Keratinocyte (primary cell): ENCODE measurements at regions not wholly inside any gene's neighbourhood (a gene's known extent, or its start where the extent isn't known, plus 50 kb on each side); places are given as distances from the start of the nearest gene placed in this dataset.

Experiments used
- DNase-seq: peaks from one replicate; pipeline ENCODE4 v3.0.0-alpha.2; 2011; ENCODE audit warnings: low read depth, missing footprints, low spot score
- FAIRE-seq: peaks from 2 replicates; lab custom pipeline; 2011; peaks lifted over from hg19 to GRCh38; lab: Jason Lieb, UNC
- H2AFZ ChIP-seq: 2 replicates; pipeline ENCODE4 v1.6.0; 2012; ENCODE audit warnings: low read length, control low read depth, inconsistent platforms; ENCODE audit not compliant: control insufficient read depth
- H3K27ac ChIP-seq: 2 replicates; pipeline ENCODE4 v1.5.1; 2011; ENCODE audit warnings: low read length; ENCODE audit not compliant: control insufficient read depth, insufficient read depth
- H3K27me3 ChIP-seq: 3 replicates; pipeline ENCODE4 v1.6.0; 2011; ENCODE audit warnings: low read length; ENCODE audit not compliant: control insufficient read depth, insufficient read depth; ENCODE audit errors: extremely low read depth
- H3K36me3 ChIP-seq, 2 experiments: 2 replicates in 1 of 2; 3 replicates in 1 of 2; pipeline ENCODE4 v1.5.1; 2011; ENCODE audit warnings: low read length in 2 of 2, mild to moderate bottlenecking in 1 of 2; ENCODE audit not compliant: control insufficient read depth in 2 of 2, insufficient read depth in 2 of 2; ENCODE audit errors: extremely low read depth in 1 of 2
- H3K4me1 ChIP-seq: 3 replicates; pipeline ENCODE4 v1.5.1; 2011; ENCODE audit warnings: low read length; ENCODE audit not compliant: control insufficient read depth, insufficient read depth; ENCODE audit errors: extremely low read depth
- H3K4me2 ChIP-seq: 3 replicates; pipeline ENCODE4 v1.6.0; 2011; ENCODE audit warnings: low read depth, low read length; ENCODE audit not compliant: control insufficient read depth, insufficient read depth; ENCODE audit errors: extremely low read depth
- H3K4me3 ChIP-seq, 3 experiments: fragments of 200-600 bp in 1 of 3; sonication (generic) in 1 of 3; 2 replicates in 2 of 3; 3 replicates in 1 of 3; pipeline ENCODE4 v1.5.1; 2011 to 2016; ENCODE audit warnings: low read length in 3 of 3, mild to moderate bottlenecking in 3 of 3, control low read depth in 2 of 3, inconsistent platforms in 1 of 3, low read depth in 1 of 3, mixed read lengths in 1 of 3, mixed run types in 1 of 3, moderate library complexity in 1 of 3; ENCODE audit not compliant: control insufficient read depth in 2 of 3, insufficient read depth in 2 of 3; ENCODE audit errors: extremely low read depth in 1 of 3
- H3K79me2 ChIP-seq: 2 replicates; pipeline ENCODE4 v1.6.0; 2012; ENCODE audit warnings: low read length; ENCODE audit not compliant: control insufficient read depth, insufficient read depth
- H3K9ac ChIP-seq: 3 replicates; pipeline ENCODE4 v1.6.0; 2011; ENCODE audit warnings: low read length; ENCODE audit not compliant: control insufficient read depth, insufficient read depth; ENCODE audit errors: extremely low read depth
- H3K9me1 ChIP-seq: 3 replicates; pipeline ENCODE4 v1.6.0; 2011; ENCODE audit warnings: low read length; ENCODE audit not compliant: control insufficient read depth, insufficient read depth; ENCODE audit errors: extremely low read depth
- H3K9me3 ChIP-seq: 2 replicates; pipeline ENCODE4 v1.5.1; 2012; ENCODE audit warnings: low read depth, low read length; ENCODE audit not compliant: control insufficient read depth
- H4K20me1 ChIP-seq: 3 replicates; pipeline ENCODE4 v1.6.0; 2011; ENCODE audit warnings: low read length; ENCODE audit not compliant: control insufficient read depth, insufficient read depth; ENCODE audit errors: extremely low read depth
- CTCF ChIP-seq, 3 experiments: IDR thresholded peaks in 1 of 3; conservative IDR thresholded peaks in 1 of 3; optimal IDR thresholded peaks in 1 of 3; 2 replicates in 2 of 3; 3 replicates in 1 of 3; pipeline versions ENCODE3 to v1.5.1; 2011; ENCODE audit warnings: low read length in 3 of 3, mild to moderate bottlenecking in 3 of 3, moderate library complexity in 2 of 3, control low read depth in 1 of 3, inconsistent platforms in 1 of 3; ENCODE audit not compliant: insufficient read depth in 2 of 3; ENCODE audit errors: extremely low read depth in 1 of 3
- EZH2 ChIP-seq: IDR thresholded peaks from one replicate; pipeline ENCODE4 v1.6.1; 2012; ENCODE audit warnings: inconsistent platforms, mild to moderate bottlenecking, low read length, moderate library complexity
- dilution Hi-C: fragments of 300-500 bp; cut with MboI; formaldehyde crosslinking; loops from one replicate; pipeline ENCODE4 v1.7.0; 2020; ENCODE audit warnings: low sequenced_read_pairs; ENCODE audit not compliant: extremely low pct_ligation_motif_present

DNA sequence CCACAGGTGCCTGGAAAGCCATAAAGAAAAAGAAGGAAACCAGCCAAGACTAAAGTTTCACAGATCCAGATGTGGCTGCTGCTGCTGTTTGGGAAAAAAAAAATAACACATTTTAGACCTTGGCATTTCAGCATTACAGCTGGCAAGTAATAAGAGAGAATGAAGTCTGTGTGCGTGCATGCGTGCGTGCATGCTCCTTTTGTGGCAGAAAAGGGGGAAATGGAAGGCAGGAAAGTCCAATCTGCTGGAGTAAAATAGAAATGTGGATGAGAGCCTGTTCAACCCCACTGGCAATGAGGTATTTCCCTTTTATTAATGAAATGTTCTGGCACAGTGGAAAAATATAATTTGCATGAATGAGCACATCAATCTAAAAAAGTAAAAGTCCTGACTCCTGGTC is 137.0 kb upstream of the SEMA3A start:
- FAIRE-seq = no peak
- no peaks in the 10 kb centered on the region for H3K36me3 ChIP-seq
- no peaks in the 10 kb centered on the region for H3K9me3 ChIP-seq
- dilution Hi-C loops = no loop called here
- H3K4me3 ChIP-seq = no peak overlapping the region
- no peaks in the 10 kb centered on the region for H3K4me1 ChIP-seq
- no peak overlapping the region for H2AFZ ChIP-seq
- H3K9me1 ChIP-seq = no peaks in the 10 kb centered on the region
- no peak overlapping the region for H3K4me2 ChIP-seq
- H3K9ac ChIP-seq = no peak overlapping the region
- DNase-seq = no peak
- no peaks in the 10 kb centered on the region for H3K27me3 ChIP-seq
- TF ChIP-seq CTCF (optimal IDR thresholded peaks at IDR 0.05 in 1 of 3, IDR thresholded peaks at IDR 0.05 in 1 of 3, conservative IDR thresholded peaks at IDR 0.05 in 1 of 3; ENCODE audit: extremely low read depth in 1 of 3, insufficient read depth in 2 of 3, low read length in 3 of 3) (no peak), EZH2 (no peak)
- H3K79me2 ChIP-seq = no peaks in the 10 kb centered on the region
- H3K27ac ChIP-seq = no peak overlapping the region
- no peaks in the 10 kb centered on the region for H4K20me1 ChIP-seq

GRCh38 chr7:84328571-84328970 is 134.0 kb upstream of the SEMA3A start:
- dilution Hi-C loops = no loop called here
- no peak overlapping the region for H3K4me2 ChIP-seq
- TF ChIP-seq EZH2 (no peak), CTCF (optimal IDR thresholded peaks at IDR 0.05 in 1 of 3, IDR thresholded peaks at IDR 0.05 in 1 of 3, conservative IDR thresholded peaks at IDR 0.05 in 1 of 3; ENCODE audit: extremely low read depth in 1 of 3, insufficient read depth in 2 of 3, low read length in 3 of 3) (no peak)
- no peaks in the 10 kb centered on the region for H4K20me1 ChIP-seq
- no peaks in the 10 kb centered on the region for H3K27me3 ChIP-seq
- no peaks in the 10 kb centered on the region for H3K9me1 ChIP-seq
- no peaks in the 10 kb centered on the region for H3K4me1 ChIP-seq
- no peaks in the 10 kb centered on the region for H3K79me2 ChIP-seq
- FAIRE-seq (no peak), DNase-seq (no peak)
- H3K27ac ChIP-seq = no peak overlapping the region
- H3K9me3 ChIP-seq = no peaks in the 10 kb centered on the region
- no peaks in the 10 kb centered on the region for H3K36me3 ChIP-seq
- H2AFZ ChIP-seq = no peak overlapping the region
- H3K4me3 ChIP-seq = no peak overlapping the region
- H3K9ac ChIP-seq = no peak overlapping the region
